ENCODE measurements at regions not wholly inside any gene's neighbourhood (a gene's known extent, or its start where the extent isn't known, plus 50 kb on each side); places are given as distances from the start of the nearest gene placed in this dataset.
"Not testable (repeated sequence)": the region's sequence is repeated elsewhere in the genome, so short reads cannot be mapped to it uniquely, and the experiment has no call there.

- H3K4me3 ChIP-seq; H2AFZ ChIP-seq (ENCODE audit: control insufficient read depth, low read depth, low read length); H4K20me1 ChIP-seq (ENCODE audit: control insufficient read depth, insufficient read depth); RAD21 ChIA-PET (ENCODE audit: unreplicated experiment); H3K36me3 ChIP-seq (ENCODE audit: control insufficient read depth in 2 of 2, insufficient read depth in 2 of 2, low read length in 1 of 2); H3K4me2 ChIP-seq (ENCODE audit: control insufficient read depth, insufficient read depth); ATAC-seq; intact Hi-C loops (cut with micrococcal nuclease; ENCODE audit: unreplicated experiment); H3K9ac ChIP-seq (ENCODE audit: control insufficient read depth, insufficient read depth, low read length); CTCF ChIA-PET; in situ Hi-C loops (cut with MboI); FAIRE-seq; H3K27ac ChIP-seq (ENCODE audit: control insufficient read depth, insufficient read depth); DNase-seq (ENCODE audit: low read depth, low spot score); H3K9me3 ChIP-seq (replicated peaks; ENCODE audit: control insufficient read depth, insufficient read depth, low read length); H3K79me2 ChIP-seq (ENCODE audit: control insufficient read depth, insufficient read depth, low read length); H3K27me3 ChIP-seq (replicated peaks in 1 of 2; ENCODE audit: control insufficient read depth in 2 of 2, insufficient read depth in 2 of 2, low read length in 1 of 2); H3K4me1 ChIP-seq (ENCODE audit: control insufficient read depth, insufficient read depth, low read length); BruUV-seq (replicated peaks); SMC1A ChIA-PET (ENCODE audit: uncharacterized antibody, unreplicated experiment): not testable (repeated sequence)
- 78% methylated on average over 11 of the region's 14 CpGs for WGBS (ENCODE audit: insufficient coverage, insufficient replicate concordance, low lambda C conversion rate, missing lambda C conversion rate)
- POLR2A ChIA-PET, result interaction anchor here (0.6 kb wide), 1 partner anchor 491 kb away, joined by 5 read pairs; no protein-coding TSS in a partner anchor
These were observed 70.2 kb upstream of the METTL9 start for GRCh38 chr16:21529060-21529658.

DNA sequence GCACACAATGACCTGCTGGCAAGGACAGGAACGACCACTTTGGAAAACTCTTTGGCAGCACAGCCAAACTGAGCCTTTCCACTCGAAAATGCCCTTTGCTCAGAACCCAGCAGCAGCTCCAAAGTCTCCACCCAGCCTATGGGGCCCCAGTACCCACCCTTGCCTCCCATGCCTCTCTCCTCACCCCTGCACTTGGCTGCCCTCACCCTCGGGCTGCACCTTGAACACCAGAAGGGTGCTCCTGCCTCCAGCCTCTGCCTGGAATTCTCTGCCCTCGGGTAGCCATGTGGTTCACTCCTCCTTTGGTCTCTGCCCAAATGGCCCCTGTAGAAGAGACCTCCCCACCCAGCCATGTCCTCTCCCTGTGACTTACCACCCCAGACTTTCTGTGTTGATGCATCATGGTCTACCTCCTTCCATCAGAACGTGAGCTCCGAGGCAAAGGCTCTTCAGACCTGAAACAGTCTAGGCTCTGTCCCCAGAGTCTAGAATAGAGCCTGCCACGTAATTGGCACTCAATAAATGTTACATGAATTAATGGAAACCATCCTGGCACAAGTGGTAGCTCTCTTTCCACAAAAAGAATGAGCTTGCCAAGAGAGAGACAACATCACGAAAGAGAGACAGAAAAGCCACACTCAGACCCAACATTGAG lies 68.5 kb upstream of the METTL9 start:
- H3K27ac ChIP-seq (ENCODE audit: control insufficient read depth, insufficient read depth); POLR2A ChIA-PET; H2AFZ ChIP-seq (ENCODE audit: control insufficient read depth, low read depth, low read length); RAD21 ChIA-PET (ENCODE audit: unreplicated experiment); H3K36me3 ChIP-seq (ENCODE audit: control insufficient read depth in 2 of 2, insufficient read depth in 2 of 2, low read length in 1 of 2); H3K79me2 ChIP-seq (ENCODE audit: control insufficient read depth, insufficient read depth, low read length); DNase-seq (ENCODE audit: low read depth, low spot score); H3K4me1 ChIP-seq (ENCODE audit: control insufficient read depth, insufficient read depth, low read length); ATAC-seq; H3K9me3 ChIP-seq (replicated peaks; ENCODE audit: control insufficient read depth, insufficient read depth, low read length); H3K4me2 ChIP-seq (ENCODE audit: control insufficient read depth, insufficient read depth); H3K9ac ChIP-seq (ENCODE audit: control insufficient read depth, insufficient read depth, low read length); H3K27me3 ChIP-seq (replicated peaks in 1 of 2; ENCODE audit: control insufficient read depth in 2 of 2, insufficient read depth in 2 of 2, low read length in 1 of 2); FAIRE-seq; SMC1A ChIA-PET (ENCODE audit: uncharacterized antibody, unreplicated experiment); CTCF ChIA-PET; intact Hi-C loops (cut with micrococcal nuclease; ENCODE audit: unreplicated experiment); BruUV-seq (replicated peaks); H3K4me3 ChIP-seq; H4K20me1 ChIP-seq (ENCODE audit: control insufficient read depth, insufficient read depth): not testable (repeated sequence)
- 15% methylated on average over 7 of the region's 8 CpGs for WGBS (ENCODE audit: insufficient coverage, insufficient replicate concordance, low lambda C conversion rate, missing lambda C conversion rate)
- in situ Hi-C loops (cut with MboI), result loop anchor here (10.0 kb wide), 1 partner anchor 794 kb away; no protein-coding TSS in a partner anchor

- CTCF ChIA-PET; H3K27ac ChIP-seq (ENCODE audit: control insufficient read depth, insufficient read depth); FAIRE-seq; DNase-seq (ENCODE audit: low read depth, low spot score); H3K4me2 ChIP-seq (ENCODE audit: control insufficient read depth, insufficient read depth); H3K4me3 ChIP-seq; H3K9me3 ChIP-seq (replicated peaks; ENCODE audit: control insufficient read depth, insufficient read depth, low read length); H3K27me3 ChIP-seq (replicated peaks in 1 of 2; ENCODE audit: control insufficient read depth in 2 of 2, insufficient read depth in 2 of 2, low read length in 1 of 2); H3K9ac ChIP-seq (ENCODE audit: control insufficient read depth, insufficient read depth, low read length); H3K36me3 ChIP-seq (ENCODE audit: control insufficient read depth in 2 of 2, insufficient read depth in 2 of 2, low read length in 1 of 2); SMC1A ChIA-PET (ENCODE audit: uncharacterized antibody, unreplicated experiment); H3K79me2 ChIP-seq (ENCODE audit: control insufficient read depth, insufficient read depth, low read length); ATAC-seq; H3K4me1 ChIP-seq (ENCODE audit: control insufficient read depth, insufficient read depth, low read length); H2AFZ ChIP-seq (ENCODE audit: control insufficient read depth, low read depth, low read length); intact Hi-C loops (cut with micrococcal nuclease; ENCODE audit: unreplicated experiment); BruUV-seq (replicated peaks); H4K20me1 ChIP-seq (ENCODE audit: control insufficient read depth, insufficient read depth); RAD21 ChIA-PET (ENCODE audit: unreplicated experiment); POLR2A ChIA-PET: not testable (repeated sequence)
- in situ Hi-C loops (cut with MboI), result loop anchor here (10.0 kb wide), 1 partner anchor 792 kb away; no protein-coding TSS in a partner anchor
- WGBS (ENCODE audit: insufficient coverage, insufficient replicate concordance, low lambda C conversion rate, missing lambda C conversion rate), result 70% methylated on average over 7 of the region's 7 CpGs
These were observed 66.4 kb upstream of the METTL9 start for GRCh38 chr16:21532996-21533395.

GRCh38 chr16:21533474-21533873 lies 65.9 kb upstream of the METTL9 start:
- FAIRE-seq; H3K27ac ChIP-seq (ENCODE audit: control insufficient read depth, insufficient read depth); CTCF ChIA-PET; DNase-seq (ENCODE audit: low read depth, low spot score); H3K79me2 ChIP-seq (ENCODE audit: control insufficient read depth, insufficient read depth, low read length); H3K9ac ChIP-seq (ENCODE audit: control insufficient read depth, insufficient read depth, low read length); RAD21 ChIA-PET (ENCODE audit: unreplicated experiment); SMC1A ChIA-PET (ENCODE audit: uncharacterized antibody, unreplicated experiment); BruUV-seq (replicated peaks); H3K27me3 ChIP-seq (replicated peaks in 1 of 2; ENCODE audit: control insufficient read depth in 2 of 2, insufficient read depth in 2 of 2, low read length in 1 of 2); POLR2A ChIA-PET; intact Hi-C loops (cut with micrococcal nuclease; ENCODE audit: unreplicated experiment); H3K4me1 ChIP-seq (ENCODE audit: control insufficient read depth, insufficient read depth, low read length); H4K20me1 ChIP-seq (ENCODE audit: control insufficient read depth, insufficient read depth); H3K4me3 ChIP-seq; H3K36me3 ChIP-seq (ENCODE audit: control insufficient read depth in 2 of 2, insufficient read depth in 2 of 2, low read length in 1 of 2); H3K4me2 ChIP-seq (ENCODE audit: control insufficient read depth, insufficient read depth); H3K9me3 ChIP-seq (replicated peaks; ENCODE audit: control insufficient read depth, insufficient read depth, low read length); ATAC-seq; H2AFZ ChIP-seq (ENCODE audit: control insufficient read depth, low read depth, low read length): not testable (repeated sequence)
- 76% methylated on average over 7 of the region's 10 CpGs for WGBS (ENCODE audit: insufficient coverage, insufficient replicate concordance, low lambda C conversion rate, missing lambda C conversion rate)
- in situ Hi-C loops (cut with MboI), result loop anchor here (10.0 kb wide), 1 partner anchor 791 kb away; no protein-coding TSS in a partner anchor

Data from GM12878 (cell line).